ENCODE measurements at regions not wholly inside any gene's neighbourhood (a gene's known extent, or its start where the extent isn't known, plus 50 kb on each side); places are given as distances from the start of the nearest gene placed in this dataset.

- H3K4me1 Mint-ChIP-seq: no peaks in the 10 kb centered on the region
- DNase-seq (ENCODE audit: low spot score in 2 of 2) (no peak), ATAC-seq (replicated peaks; ENCODE audit: extremely low read depth, poor library complexity, severe bottlenecking) (no peak)
- no peak overlapping the region for H3K4me3 Mint-ChIP-seq
- peaks cover 33% of the 10 kb centered on the region for H3K9me3 Mint-ChIP-seq
- no peaks in the 10 kb centered on the region for H3K36me3 Mint-ChIP-seq (ENCODE audit: insufficient read depth)
- no peak overlapping the region for H3K27ac Mint-ChIP-seq (ENCODE audit: low read depth)
- H3K27me3 Mint-ChIP-seq: no peaks in the 10 kb centered on the region
Observed at GRCh38 chr6:67411036-67411435, 1224.0 kb upstream of the ADGRB3 start.

DNA sequence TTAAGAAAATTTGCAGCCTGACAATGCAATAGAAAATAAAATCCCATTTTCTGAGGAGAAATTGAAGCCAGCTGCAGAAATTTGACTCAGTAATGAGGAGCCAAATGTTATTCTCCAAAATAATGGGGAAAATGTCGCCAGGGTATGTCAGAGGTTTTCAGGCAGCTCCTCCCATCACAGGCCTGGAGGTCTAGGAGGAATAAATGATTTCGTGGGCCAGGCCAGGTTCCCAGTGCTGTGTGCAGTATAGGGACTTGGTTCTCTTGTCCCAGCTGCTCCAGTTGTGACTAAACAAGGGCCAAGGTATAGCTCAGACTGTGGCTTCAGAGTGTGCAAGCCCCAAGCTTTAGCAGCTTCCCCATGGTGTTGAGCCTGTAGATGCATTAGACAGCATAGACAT lies 1240.8 kb upstream of the ADGRB3 start:
- no peak for DNase-seq (ENCODE audit: low spot score in 2 of 2)
- no peak overlapping the region for H3K4me3 Mint-ChIP-seq
- H3K4me1 Mint-ChIP-seq: no peaks in the 10 kb centered on the region
- H3K36me3 Mint-ChIP-seq (ENCODE audit: insufficient read depth): no peaks in the 10 kb centered on the region
- no peak for ATAC-seq (replicated peaks; ENCODE audit: extremely low read depth, poor library complexity, severe bottlenecking)
- H3K9me3 Mint-ChIP-seq: peaks cover 8% of the 10 kb centered on the region
- no peak overlapping the region for H3K27ac Mint-ChIP-seq (ENCODE audit: low read depth)
- no peaks in the 10 kb centered on the region for H3K27me3 Mint-ChIP-seq

GRCh38 chr6:67393356-67393755 lies 1241.7 kb upstream of the ADGRB3 start:
- no peak for DNase-seq (ENCODE audit: low spot score in 2 of 2)
- Mint-ChIP-seq H3K27ac (ENCODE audit: low read depth) (no peak overlapping the region), H3K4me1 (no peaks in the 10 kb centered on the region), H3K27me3 (no peaks in the 10 kb centered on the region), H3K4me3 (no peak overlapping the region), H3K9me3 (peaks cover 8% of the 10 kb centered on the region), H3K36me3 (ENCODE audit: insufficient read depth) (no peaks in the 10 kb centered on the region)
- no peak for ATAC-seq (replicated peaks; ENCODE audit: extremely low read depth, poor library complexity, severe bottlenecking)

DNA sequence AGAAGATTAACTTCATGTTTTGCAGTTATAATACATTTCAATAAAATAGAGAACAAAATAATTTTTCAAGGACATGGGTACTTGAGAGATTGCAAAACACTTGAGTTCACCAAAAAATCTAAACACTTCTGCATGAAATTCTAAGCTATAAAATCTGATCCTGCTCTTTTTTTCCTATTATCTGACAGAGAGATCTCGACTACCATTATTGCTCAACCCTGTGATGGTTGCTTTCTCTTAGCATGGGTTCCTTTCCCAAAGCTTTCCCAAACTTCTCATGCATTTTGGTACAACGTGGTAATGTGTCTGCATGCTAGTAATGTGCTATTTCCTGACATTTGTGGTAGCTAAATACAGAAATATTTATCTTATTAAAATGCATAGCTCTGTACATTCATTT lies 1243.1 kb upstream of the ADGRB3 start:
- no peak overlapping the region for H3K27ac Mint-ChIP-seq (ENCODE audit: low read depth)
- DNase-seq (ENCODE audit: low spot score in 2 of 2): no peak

GRCh38 chr6:67369679-67370078 lies 1265.4 kb upstream of the ADGRB3 start:
- Mint-ChIP-seq H3K4me1 (no peaks in the 10 kb centered on the region), H3K27ac (ENCODE audit: low read depth) (no peak overlapping the region), H3K9me3 (peaks cover 6% of the 10 kb centered on the region), H3K27me3 (no peaks in the 10 kb centered on the region), H3K4me3 (no peak overlapping the region), H3K36me3 (ENCODE audit: insufficient read depth) (peaks cover 2% of the 10 kb centered on the region)
- ATAC-seq (replicated peaks; ENCODE audit: extremely low read depth, poor library complexity, severe bottlenecking): no peak
- no peak for DNase-seq (ENCODE audit: low spot score in 2 of 2)

More for the DNA sequence above, 1243.1 kb upstream of the ADGRB3 start:
- Mint-ChIP-seq H3K4me1 (no peaks in the 10 kb centered on the region), H3K4me3 (no peak overlapping the region), H3K9me3 (peaks cover 13% of the 10 kb centered on the region), H3K27me3 (no peaks in the 10 kb centered on the region), H3K36me3 (ENCODE audit: insufficient read depth) (no peaks in the 10 kb centered on the region)
- ATAC-seq (replicated peaks; ENCODE audit: extremely low read depth, poor library complexity, severe bottlenecking): no peak

- no peak overlapping the region for H3K27ac Mint-ChIP-seq (ENCODE audit: low read depth)
- H3K9me3 Mint-ChIP-seq: peaks cover 7% of the 10 kb centered on the region
- no peak overlapping the region for H3K4me3 Mint-ChIP-seq
- peaks cover 2% of the 10 kb centered on the region for H3K36me3 Mint-ChIP-seq (ENCODE audit: insufficient read depth)
- no peak for DNase-seq (ENCODE audit: low spot score in 2 of 2)
- H3K27me3 Mint-ChIP-seq: no peaks in the 10 kb centered on the region
- ATAC-seq (replicated peaks; ENCODE audit: extremely low read depth, poor library complexity, severe bottlenecking): no peak
- no peaks in the 10 kb centered on the region for H3K4me1 Mint-ChIP-seq
Observed at GRCh38 chr6:67362976-67363375, 1272.1 kb upstream of the ADGRB3 start.

DNA sequence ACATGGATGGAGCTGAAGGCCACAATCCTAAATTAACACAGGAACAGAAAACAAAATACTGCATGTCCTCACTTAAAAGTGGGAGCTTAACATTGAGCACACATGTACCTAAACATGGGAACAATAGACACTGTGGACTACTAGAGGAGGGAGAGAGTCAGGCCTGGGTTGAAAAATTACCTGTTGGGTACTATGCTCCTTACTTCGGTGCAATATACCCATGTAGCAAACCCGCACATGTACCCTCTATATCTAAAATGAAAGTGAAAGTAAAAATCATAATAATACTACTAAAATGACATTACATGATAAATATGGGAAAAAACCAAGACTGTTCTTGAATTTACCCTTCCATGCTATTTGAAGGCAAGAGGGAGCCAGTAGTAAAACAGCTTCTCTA lies 1273.8 kb upstream of the ADGRB3 start:
- H3K27me3 Mint-ChIP-seq: no peaks in the 10 kb centered on the region
- H3K9me3 Mint-ChIP-seq: peaks cover 7% of the 10 kb centered on the region
- no peaks in the 10 kb centered on the region for H3K4me1 Mint-ChIP-seq
- H3K27ac Mint-ChIP-seq (ENCODE audit: low read depth): no peak overlapping the region
- H3K4me3 Mint-ChIP-seq: peak overlapping the region; percentile 19
- DNase-seq (ENCODE audit: low spot score in 2 of 2): no peak
- ATAC-seq (replicated peaks; ENCODE audit: extremely low read depth, poor library complexity, severe bottlenecking): no peak
- H3K36me3 Mint-ChIP-seq (ENCODE audit: insufficient read depth): peaks cover 2% of the 10 kb centered on the region

DNA sequence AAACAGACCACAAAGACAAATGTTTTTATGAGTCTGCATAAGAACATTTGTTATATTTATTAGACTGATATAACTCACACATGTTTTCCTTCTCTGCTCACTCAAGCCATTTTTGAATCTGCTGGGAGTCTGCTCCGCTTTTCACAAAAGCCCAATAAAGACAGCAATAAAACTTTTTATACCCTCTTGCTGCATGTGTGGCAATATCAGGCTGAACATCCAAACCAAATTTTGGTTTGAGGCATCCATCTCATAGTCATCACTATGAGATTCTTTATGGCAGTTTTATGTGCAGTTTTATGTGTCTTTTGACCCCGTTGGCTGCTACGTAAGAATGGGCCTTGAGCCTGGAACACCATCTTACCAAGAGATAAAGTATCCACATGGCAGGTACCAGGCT lies 1276.8 kb upstream of the ADGRB3 start:
- no peak for ATAC-seq (replicated peaks; ENCODE audit: extremely low read depth, poor library complexity, severe bottlenecking)
- Mint-ChIP-seq H3K9me3 (peaks cover 16% of the 10 kb centered on the region), H3K4me1 (no peaks in the 10 kb centered on the region), H3K4me3 (no peak overlapping the region), H3K27me3 (no peaks in the 10 kb centered on the region), H3K36me3 (ENCODE audit: insufficient read depth) (no peaks in the 10 kb centered on the region), H3K27ac (ENCODE audit: low read depth) (no peak overlapping the region)
- DNase-seq (ENCODE audit: low spot score in 2 of 2): no peak

DNA sequence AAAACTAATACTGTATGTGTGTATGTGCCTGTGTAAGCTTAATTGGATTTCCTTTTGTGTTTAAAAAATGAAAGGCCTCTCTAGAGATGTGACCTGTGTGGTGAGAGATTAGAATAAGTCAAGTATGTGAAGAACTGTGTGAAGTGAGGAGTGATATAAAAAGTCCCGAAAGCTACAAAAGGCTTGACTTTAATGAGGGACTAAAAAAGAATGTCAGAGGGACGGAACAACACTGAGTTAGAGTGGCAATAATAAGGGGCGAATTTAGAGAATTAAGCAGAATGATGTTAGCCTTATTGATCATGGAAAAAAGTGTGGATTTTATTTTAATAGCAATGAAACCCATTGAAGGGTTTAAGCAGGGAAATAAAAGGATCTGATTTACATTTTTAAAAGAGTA lies 1281.2 kb upstream of the ADGRB3 start:
- Mint-ChIP-seq H3K27me3 (no peaks in the 10 kb centered on the region), H3K4me1 (no peaks in the 10 kb centered on the region), H3K4me3 (no peak overlapping the region), H3K27ac (ENCODE audit: low read depth) (no peak overlapping the region), H3K9me3 (peaks cover 12% of the 10 kb centered on the region), H3K36me3 (ENCODE audit: insufficient read depth) (no peaks in the 10 kb centered on the region)
- DNase-seq (ENCODE audit: low spot score in 2 of 2) (no peak), ATAC-seq (replicated peaks; ENCODE audit: extremely low read depth, poor library complexity, severe bottlenecking) (no peak)

- Mint-ChIP-seq H3K4me1 (no peaks in the 10 kb centered on the region), H3K36me3 (ENCODE audit: insufficient read depth) (no peaks in the 10 kb centered on the region), H3K27me3 (no peaks in the 10 kb centered on the region), H3K27ac (ENCODE audit: low read depth) (no peak overlapping the region), H3K4me3 (no peak overlapping the region), H3K9me3 (peaks cover 12% of the 10 kb centered on the region)
- ATAC-seq (replicated peaks; ENCODE audit: extremely low read depth, poor library complexity, severe bottlenecking) (no peak), DNase-seq (ENCODE audit: low spot score in 2 of 2) (no peak)
Observed at GRCh38 chr6:67352717-67353116, 1282.4 kb upstream of the ADGRB3 start.

- no peak for ATAC-seq (replicated peaks; ENCODE audit: extremely low read depth, poor library complexity, severe bottlenecking)
- Mint-ChIP-seq H3K27me3 (no peaks in the 10 kb centered on the region), H3K36me3 (ENCODE audit: insufficient read depth) (no peaks in the 10 kb centered on the region), H3K27ac (ENCODE audit: low read depth) (no peak overlapping the region), H3K4me1 (no peaks in the 10 kb centered on the region), H3K9me3 (peaks cover 12% of the 10 kb centered on the region), H3K4me3 (no peak overlapping the region)
- no peak for DNase-seq (ENCODE audit: low spot score in 2 of 2)
Observed at GRCh38 chr6:67350729-67351128, 1284.4 kb upstream of the ADGRB3 start.

DNA sequence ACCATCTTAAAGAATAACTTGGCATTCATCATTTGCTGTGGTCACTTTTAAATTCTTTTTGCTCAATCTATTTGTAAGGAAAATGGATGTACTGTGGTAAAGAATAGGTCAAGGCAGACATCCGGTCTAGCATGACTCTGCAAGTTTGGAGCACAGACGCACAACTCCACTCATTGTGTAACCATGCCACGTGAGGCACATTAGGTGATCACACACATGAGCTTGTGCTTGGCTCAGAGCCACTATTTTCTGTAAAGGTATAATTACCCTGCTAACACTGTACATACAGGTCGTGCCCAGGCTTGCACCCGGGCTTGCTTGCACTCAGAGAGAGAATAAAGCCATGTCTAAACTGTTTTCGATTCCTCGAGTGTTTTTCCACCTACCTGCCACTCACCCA lies 1289.1 kb upstream of the ADGRB3 start:
- Mint-ChIP-seq H3K27me3 (no peaks in the 10 kb centered on the region), H3K9me3 (peaks cover 11% of the 10 kb centered on the region), H3K4me3 (no peak overlapping the region), H3K27ac (ENCODE audit: low read depth) (no peak overlapping the region), H3K4me1 (no peaks in the 10 kb centered on the region), H3K36me3 (ENCODE audit: insufficient read depth) (no peaks in the 10 kb centered on the region)
- ATAC-seq (replicated peaks; ENCODE audit: extremely low read depth, poor library complexity, severe bottlenecking) (no peak), DNase-seq (ENCODE audit: low spot score in 2 of 2) (no peak)

- no peaks in the 10 kb centered on the region for H3K27me3 Mint-ChIP-seq
- ATAC-seq (replicated peaks; ENCODE audit: extremely low read depth, poor library complexity, severe bottlenecking) (no peak), DNase-seq (ENCODE audit: low spot score in 2 of 2) (no peak)
- no peaks in the 10 kb centered on the region for H3K4me1 Mint-ChIP-seq
- no peak overlapping the region for H3K4me3 Mint-ChIP-seq
- no peaks in the 10 kb centered on the region for H3K36me3 Mint-ChIP-seq (ENCODE audit: insufficient read depth)
- H3K27ac Mint-ChIP-seq (ENCODE audit: low read depth): no peak overlapping the region
- H3K9me3 Mint-ChIP-seq: peaks cover 4% of the 10 kb centered on the region
Observed at GRCh38 chr6:67336014-67336413, 1299.1 kb upstream of the ADGRB3 start.

DNA sequence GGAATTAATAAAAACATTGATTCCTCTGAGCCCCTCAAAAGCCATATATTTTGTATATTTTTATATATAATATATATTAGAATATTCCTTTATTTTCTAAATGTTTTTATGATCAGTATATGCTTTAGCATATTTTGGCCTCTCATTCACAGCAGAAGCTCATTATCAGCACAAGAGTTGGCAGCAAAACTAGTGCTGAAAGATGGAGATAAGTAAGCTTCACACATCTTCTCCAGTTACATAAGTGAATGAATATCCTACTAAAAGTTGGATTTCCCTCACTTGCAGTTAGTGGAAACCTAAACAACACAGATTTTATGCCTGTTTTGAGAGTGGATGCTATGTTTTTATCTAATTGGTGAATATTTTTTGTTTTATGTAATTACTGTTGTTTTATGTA lies 1303.8 kb upstream of the ADGRB3 start:
- Mint-ChIP-seq H3K4me1 (no peaks in the 10 kb centered on the region), H3K4me3 (no peak overlapping the region)
- no peak for ATAC-seq (replicated peaks; ENCODE audit: extremely low read depth, poor library complexity, severe bottlenecking)

More for the DNA sequence above, 1303.8 kb upstream of the ADGRB3 start:
- no peaks in the 10 kb centered on the region for H3K27me3 Mint-ChIP-seq
- no peak overlapping the region for H3K27ac Mint-ChIP-seq (ENCODE audit: low read depth)
- no peaks in the 10 kb centered on the region for H3K36me3 Mint-ChIP-seq (ENCODE audit: insufficient read depth)
- H3K9me3 Mint-ChIP-seq: peaks cover 7% of the 10 kb centered on the region
- DNase-seq (ENCODE audit: low spot score in 2 of 2): no peak

Data from central memory CD8-positive, alpha-beta T cell (primary cell).